ENCODE measurements at regions not wholly inside any gene's neighbourhood (a gene's known extent, or its start where the extent isn't known, plus 50 kb on each side); places are given as distances from the start of the nearest gene placed in this dataset.

- no peak for TF ChIP-seq EHMT2 (IDR thresholded peaks at IDR 0.05; ENCODE audit: borderline replicate concordance, low read depth, low read length)
- no peak for TF ChIP-seq ZNF770 (CRISPR knock-in tag; IDR thresholded peaks at IDR 0.05)
- no peak for TF ChIP-seq ZNF510 (CRISPR knock-in tag; IDR thresholded peaks at IDR 0.05; ENCODE audit: low read depth)
These were observed 722.2 kb upstream of the TENM4 start for GRCh38 chr11:80163011-80163410.
